ENCODE measurements at regions not wholly inside any gene's neighbourhood (a gene's known extent, or its start where the extent isn't known, plus 50 kb on each side); places are given as distances from the start of the nearest gene placed in this dataset.

GRCh38 chr6:71722736-71723135, 163.6 kb upstream of the RIMS1 start:
- TF ChIP-seq CTCF (IDR thresholded peaks at IDR 0.05 in 2 of 3, conservative IDR thresholded peaks at IDR 0.05 in 1 of 3; ENCODE audit: borderline replicate concordance in 1 of 3, insufficient read depth in 1 of 3, low read depth in 2 of 3, low read length in 2 of 3) (no peak), ZFX (IDR thresholded peaks at IDR 0.05) (no peak), POLR2AphosphoS5 (IDR thresholded peaks at IDR 0.05; ENCODE audit: low read depth, low read length) (no peak), TCF7L2 (IDR thresholded peaks at IDR 0.05; ENCODE audit: borderline replicate concordance, extremely low read depth, insufficient read depth, insufficient read length) (no peak), SIN3A (IDR thresholded peaks at IDR 0.05; ENCODE audit: low read depth) (no peak), MAX (IDR thresholded peaks at IDR 0.05) (no peak), SP1 (IDR thresholded peaks at IDR 0.05; ENCODE audit: low read depth) (no peak), FOSL1 (IDR thresholded peaks at IDR 0.05; ENCODE audit: low read depth) (no peak), POLR2A (IDR thresholded peaks at IDR 0.05; ENCODE audit: borderline replicate concordance, extremely low read depth, insufficient read depth, insufficient read length) (no peak), EZH2phosphoT487 (IDR thresholded peaks at IDR 0.05; ENCODE audit: borderline replicate concordance) (no peak), YY1 (IDR thresholded peaks at IDR 0.05; ENCODE audit: extremely low read depth, insufficient replicate concordance, low read depth, low read length) (no peak)

All from HCT116 (cell line).